Hematopoietic multipotent progenitor cell (in vitro differentiated cells): ENCODE measurements at regions not wholly inside any gene's neighbourhood (a gene's known extent, or its start where the extent isn't known, plus 50 kb on each side); places are given as distances from the start of the nearest gene placed in this dataset. TPM values are rescaled to one million over a fixed set of nuclear protein-coding genes. Genes with fewer than 3 reads are reported as not detected.

Source experiments
- small RNA-seq: library from RNA; depleted of rRNA; stranded (forward); fragments of <200 nt; gene quantifications from one replicate; pipeline ENCODE3, GENCODE V24; 2012

Small RNAs in the stretch of these regions (small RNA-seq; reads per million reads assigned to genes)
- gene AC004866.1 = not detected
